Endothelial cell of umbilical vein (primary cell): ENCODE measurements at regions not wholly inside any gene's neighbourhood (a gene's known extent, or its start where the extent isn't known, plus 50 kb on each side); places are given as distances from the start of the nearest gene placed in this dataset.
"Not testable (repeated sequence)": the region's sequence is repeated elsewhere in the genome, so short reads cannot be mapped to it uniquely, and the experiment has no call there.

Experiments used
- BruUV-seq: library from RNA; stranded (reverse); fragments of 400-500 nt; replicated peaks from 2 replicates; lab custom pipeline; 2021; lab: Mats Ljungman, UMichigan
- CTCF ChIA-PET: fragments of 300-600, 350-600 bp; sonication (Branson Sonifier 250); formaldehyde crosslinking; loops from one replicate; lab custom pipeline; 2021; ENCODE audit warnings: antibody characterized with exemption, inconsistent platforms; lab: Charles Lee
- POLR2A ChIA-PET: fragments of 300-600, 350-600 bp; sonication (Branson Sonifier 250); formaldehyde crosslinking; loops from one replicate; lab custom pipeline; 2021; ENCODE audit warnings: antibody characterized with exemption, inconsistent platforms; lab: Charles Lee
- DNase-seq: peaks from one replicate; pipeline ENCODE4 v3.0.0-alpha.2; 2011; ENCODE audit warnings: low read depth, low spot score
- FAIRE-seq: peaks from 2 replicates; lab custom pipeline; 2011; peaks lifted over from hg19 to GRCh38; lab: Jason Lieb, UNC
- H2AFZ ChIP-seq: 2 replicates; pipeline ENCODE4 v1.6.0; 2012; ENCODE audit warnings: low read depth, low read length, control low read depth, inconsistent platforms
- H3K27ac ChIP-seq: 2 replicates; pipeline ENCODE4 v1.5.1; 2011; ENCODE audit warnings: low read depth, mild to moderate bottlenecking, control low read depth, low read length, moderate library complexity; ENCODE audit not compliant: insufficient read depth
- H3K27me3 ChIP-seq, 2 experiments: 2 replicates each; pipeline versions ENCODE4 v1.6.0 to v1.6.1; 2011; ENCODE audit warnings: low read length in 2 of 2, mixed read lengths in 1 of 2; ENCODE audit not compliant: control insufficient read depth in 2 of 2, insufficient read depth in 2 of 2
- H3K36me3 ChIP-seq, 2 experiments: 2 replicates in 1 of 2; 3 replicates in 1 of 2; pipeline ENCODE4 v1.5.1; 2011; ENCODE audit warnings: low read length in 2 of 2, mild to moderate bottlenecking in 1 of 2, moderate library complexity in 1 of 2; ENCODE audit not compliant: control insufficient read depth in 2 of 2, insufficient read depth in 2 of 2; ENCODE audit errors: extremely low read depth in 1 of 2
- H3K4me1 ChIP-seq: 3 replicates; pipeline ENCODE4 v1.5.1; 2011; ENCODE audit warnings: mild to moderate bottlenecking, low read length; ENCODE audit not compliant: control insufficient read depth, insufficient read depth; ENCODE audit errors: extremely low read depth
- H3K4me2 ChIP-seq: 2 replicates; pipeline ENCODE4 v1.6.1; 2011; ENCODE audit warnings: low read length, control low read depth, mixed read lengths; ENCODE audit not compliant: insufficient read depth
- H3K4me3 ChIP-seq, 3 experiments: fragments of 200-600 bp in 1 of 3; sonication (generic), shearing (Covaris generic) in 1 of 3; replicated peaks in 1 of 3; 2 replicates each; pipeline ENCODE4 v1.5.1; 2011 to 2016; ENCODE audit warnings: control low read depth in 3 of 3, low read length in 3 of 3, mild to moderate bottlenecking in 2 of 3, inconsistent platforms in 1 of 3, low read depth in 1 of 3, moderate library complexity in 1 of 3; ENCODE audit not compliant: insufficient read depth in 1 of 3
- H3K79me2 ChIP-seq: 2 replicates; pipeline ENCODE4 v1.6.0; 2012; ENCODE audit warnings: low read length, inconsistent platforms; ENCODE audit not compliant: control insufficient read depth, insufficient read depth
- H3K9ac ChIP-seq: replicated peaks from 2 replicates; pipeline ENCODE3; 2011; ENCODE audit warnings: low read length, control low read depth; ENCODE audit not compliant: insufficient read depth; ENCODE audit errors: extremely low read depth
- H3K9me1 ChIP-seq: replicated peaks from 3 replicates; pipeline ENCODE4 v1.6.0; 2011; ENCODE audit warnings: mild to moderate bottlenecking, low read length; ENCODE audit not compliant: control insufficient read depth, insufficient read depth; ENCODE audit errors: extremely low read depth
- H3K9me3 ChIP-seq: replicated peaks from 2 replicates; pipeline ENCODE4 v1.5.1; 2012; ENCODE audit warnings: low read length, inconsistent platforms; ENCODE audit not compliant: control insufficient read depth, insufficient read depth
- H4K20me1 ChIP-seq: replicated peaks from 2 replicates; pipeline ENCODE3; 2011; ENCODE audit warnings: mild to moderate bottlenecking, low read length; ENCODE audit not compliant: control insufficient read depth, insufficient read depth; ENCODE audit errors: extremely low read depth
- CTCF ChIP-seq, 2 donors: IDR thresholded peaks; 1 replicate in 1 of 2; 2 replicates in 1 of 2; pipeline ENCODE4 v1.5.1; 2011; ENCODE audit warnings: low read length in 2 of 2, mild to moderate bottlenecking in 2 of 2, moderate library complexity in 2 of 2, control low read depth in 1 of 2, inconsistent platforms in 1 of 2, low read depth in 1 of 2; ENCODE audit not compliant: insufficient read depth in 1 of 2; ENCODE audit errors: extremely low read depth in 1 of 2
- EZH2 ChIP-seq: IDR thresholded peaks from 2 replicates; pipeline ENCODE4 v1.6.1; 2012; ENCODE audit warnings: borderline replicate concordance, low read depth, mild to moderate bottlenecking, moderate library complexity, low read length, inconsistent platforms; ENCODE audit not compliant: severe bottlenecking
- FOS ChIP-seq: IDR thresholded peaks from 2 replicates; pipeline ENCODE4 v1.6.1; 2011; ENCODE audit warnings: mild to moderate bottlenecking, low read length, moderate library complexity, borderline replicate concordance; ENCODE audit not compliant: insufficient read depth
- GATA2 ChIP-seq: IDR thresholded peaks from 2 replicates; pipeline ENCODE4 v1.7.0; 2011; ENCODE audit warnings: low read depth, mild to moderate bottlenecking, moderate library complexity, mixed read lengths, low read length; ENCODE audit not compliant: insufficient read length, insufficient read depth
- JUN ChIP-seq: IDR thresholded peaks from 2 replicates; pipeline ENCODE4 v1.6.1; 2011; ENCODE audit warnings: borderline replicate concordance, low read depth; ENCODE audit not compliant: insufficient read length, insufficient read depth
- MAX ChIP-seq: IDR thresholded peaks from 2 replicates; pipeline ENCODE4 v1.6.1; 2011; ENCODE audit not compliant: insufficient read depth, insufficient read length
- MYC ChIP-seq: IDR thresholded peaks from one replicate; pipeline ENCODE4 v1.6.1; 2011; ENCODE audit warnings: mild to moderate bottlenecking, low read depth, low read length
- POLR2A ChIP-seq: IDR thresholded peaks from 2 replicates; pipeline ENCODE4 v1.6.1; 2012; ENCODE audit warnings: low read depth, mild to moderate bottlenecking, control low read depth, low read length
- POLR2AphosphoS5 ChIP-seq: IDR thresholded peaks from 2 replicates; pipeline ENCODE4 v1.6.1; 2012; ENCODE audit warnings: low read depth, mild to moderate bottlenecking, control low read depth, low read length, moderate library complexity; ENCODE audit not compliant: insufficient read depth
- dilution Hi-C: fragments of 300-500 bp; cut with MboI; formaldehyde crosslinking; loops from one replicate; pipeline ENCODE4 v1.15.0; 2019; ENCODE audit warnings: low sequenced_read_pairs; ENCODE audit not compliant: extremely low pct_ligation_motif_present
- intact Hi-C: fragments of 100-400 bp; cut with micrococcal nuclease; formaldehyde crosslinking; loops from one replicate; pipeline ENCODE4 v1.10.0; 2022

GRCh38 chr3:181590939-181591338, 120.8 kb upstream of the SOX2 start:
- H3K4me2 ChIP-seq, DNase-seq, H3K27me3 ChIP-seq, H3K36me3 ChIP-seq, intact Hi-C loops, H3K9ac ChIP-seq, POLR2A ChIA-PET, H3K4me3 ChIP-seq, H3K9me3 ChIP-seq, H3K27ac ChIP-seq, BruUV-seq, H2AFZ ChIP-seq, H3K9me1 ChIP-seq, FAIRE-seq, H4K20me1 ChIP-seq, dilution Hi-C loops, H3K4me1 ChIP-seq, H3K79me2 ChIP-seq: not testable (repeated sequence)
- CTCF ChIA-PET = interaction anchor here (1.1 kb wide), 1 partner anchor 14 kb away, joined by 3 read pairs; no protein-coding TSS in a partner anchor

GRCh38 chr3:181582619-181583018, 129.1 kb upstream of the SOX2 start:
- H3K4me2 ChIP-seq = no peak overlapping the region
- CTCF ChIA-PET = interaction anchor here (0.5 kb wide), 1 partner anchor 19 kb away, joined by 3 read pairs; no protein-coding TSS in a partner anchor
- H3K36me3 ChIP-seq = no peaks in the 10 kb centered on the region
- no peaks in the 10 kb centered on the region for H4K20me1 ChIP-seq
- no peak overlapping the region for H3K4me3 ChIP-seq
- no peak overlapping the region for H3K27ac ChIP-seq
- intact Hi-C loops (no loop called here), dilution Hi-C loops (no loop called here)
- H3K9me1 ChIP-seq = no peaks in the 10 kb centered on the region
- no peak overlapping the region for H3K9ac ChIP-seq
- FAIRE-seq = no peak
- TF ChIP-seq EZH2 (no peak), POLR2A (no peak), FOS (no peak), JUN (no peak), POLR2AphosphoS5 (no peak), MAX (no peak), CTCF (IDR thresholded peaks at IDR 0.05; ENCODE audit: extremely low read depth in 1 of 2, insufficient read depth in 1 of 2, low read depth in 1 of 2, low read length in 2 of 2) (no peak), MYC (no peak), GATA2 (no peak)
- no peaks in the 10 kb centered on the region for H3K79me2 ChIP-seq
- POLR2A ChIA-PET = no interaction called here
- DNase-seq = no peak
- no peaks in the 10 kb centered on the region for H3K27me3 ChIP-seq
- H3K4me1 ChIP-seq = no peaks in the 10 kb centered on the region
- H2AFZ ChIP-seq = no peak overlapping the region
- no peaks in the 10 kb centered on the region for H3K9me3 ChIP-seq
- no TSS peak for BruUV-seq
